Erythroblast (primary cell): ENCODE measurements at regions not wholly inside any gene's neighbourhood (a gene's known extent, or its start where the extent isn't known, plus 50 kb on each side); places are given as distances from the start of the nearest gene placed in this dataset.

Experiments used
- GATA1 ChIP-seq: IDR thresholded peaks from 2 replicates; pipeline ENCODE4 v1.6.1; 2011; ENCODE audit warnings: low read depth, mild to moderate bottlenecking, control low read depth, low read length, moderate library complexity
- POLR2A ChIP-seq: IDR thresholded peaks from 2 replicates; pipeline ENCODE4 v1.6.1; 2011; ENCODE audit warnings: mild to moderate bottlenecking, low read length

- TF ChIP-seq POLR2A (no peak), GATA1 (no peak)
These were observed 682.7 kb upstream of the AADAT start for GRCh38 chr4:170772429-170772828.
